ENCODE measurements at regions not wholly inside any gene's neighbourhood (a gene's known extent, or its start where the extent isn't known, plus 50 kb on each side); places are given as distances from the start of the nearest gene placed in this dataset.

DNA sequence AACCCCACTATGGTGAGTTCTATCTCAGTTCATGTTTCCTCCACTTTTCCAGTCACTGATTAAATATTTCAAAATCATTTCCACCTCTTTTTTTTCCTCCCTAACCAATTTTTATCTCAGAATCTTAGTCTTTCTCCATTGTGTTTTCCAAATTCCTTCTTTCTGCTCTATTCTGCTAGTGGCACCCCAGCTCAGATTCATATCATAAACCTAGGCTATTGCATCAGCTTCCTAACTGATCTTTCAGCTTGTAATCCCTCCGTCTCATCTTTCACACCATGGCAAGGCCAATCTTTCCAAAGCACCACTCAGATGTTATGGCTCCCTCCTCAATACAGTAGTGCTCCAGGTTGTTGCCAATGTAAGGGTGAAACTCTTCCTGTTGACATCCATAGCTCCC, 631.9 kb downstream of the PLPP3 start:
- no peak overlapping the region for H3K4me3 ChIP-seq (ENCODE audit: low read depth, low read length)
- POLR2A ChIA-PET: no interaction called here
- no peak for DNase-seq (ENCODE audit: low read depth, low spot score)
- no peaks in the 10 kb centered on the region for H3K9me3 ChIP-seq (ENCODE audit: control insufficient read depth, insufficient read depth, low read length)
- TF ChIP-seq, protein P1, sequence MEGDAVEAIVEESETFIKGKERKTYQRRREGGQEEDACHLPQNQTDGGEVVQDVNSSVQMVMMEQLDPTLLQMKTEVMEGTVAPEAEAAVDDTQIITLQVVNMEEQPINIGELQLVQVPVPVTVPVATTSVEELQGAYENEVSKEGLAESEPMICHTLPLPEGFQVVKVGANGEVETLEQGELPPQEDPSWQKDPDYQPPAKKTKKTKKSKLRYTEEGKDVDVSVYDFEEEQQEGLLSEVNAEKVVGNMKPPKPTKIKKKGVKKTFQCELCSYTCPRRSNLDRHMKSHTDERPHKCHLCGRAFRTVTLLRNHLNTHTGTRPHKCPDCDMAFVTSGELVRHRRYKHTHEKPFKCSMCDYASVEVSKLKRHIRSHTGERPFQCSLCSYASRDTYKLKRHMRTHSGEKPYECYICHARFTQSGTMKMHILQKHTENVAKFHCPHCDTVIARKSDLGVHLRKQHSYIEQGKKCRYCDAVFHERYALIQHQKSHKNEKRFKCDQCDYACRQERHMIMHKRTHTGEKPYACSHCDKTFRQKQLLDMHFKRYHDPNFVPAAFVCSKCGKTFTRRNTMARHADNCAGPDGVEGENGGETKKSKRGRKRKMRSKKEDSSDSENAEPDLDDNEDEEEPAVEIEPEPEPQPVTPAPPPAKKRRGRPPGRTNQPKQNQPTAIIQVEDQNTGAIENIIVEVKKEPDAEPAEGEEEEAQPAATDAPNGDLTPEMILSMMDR (IDR thresholded peaks at IDR 0.05; ENCODE audit: low read depth, low read length): no peak
- CTCF ChIA-PET: no interaction called here
- H3K27me3 ChIP-seq (ENCODE audit: control insufficient read depth, insufficient read depth, low read length): no peaks in the 10 kb centered on the region
- no peak overlapping the region for H3K27ac ChIP-seq (ENCODE audit: low read depth, low read length)

DNA sequence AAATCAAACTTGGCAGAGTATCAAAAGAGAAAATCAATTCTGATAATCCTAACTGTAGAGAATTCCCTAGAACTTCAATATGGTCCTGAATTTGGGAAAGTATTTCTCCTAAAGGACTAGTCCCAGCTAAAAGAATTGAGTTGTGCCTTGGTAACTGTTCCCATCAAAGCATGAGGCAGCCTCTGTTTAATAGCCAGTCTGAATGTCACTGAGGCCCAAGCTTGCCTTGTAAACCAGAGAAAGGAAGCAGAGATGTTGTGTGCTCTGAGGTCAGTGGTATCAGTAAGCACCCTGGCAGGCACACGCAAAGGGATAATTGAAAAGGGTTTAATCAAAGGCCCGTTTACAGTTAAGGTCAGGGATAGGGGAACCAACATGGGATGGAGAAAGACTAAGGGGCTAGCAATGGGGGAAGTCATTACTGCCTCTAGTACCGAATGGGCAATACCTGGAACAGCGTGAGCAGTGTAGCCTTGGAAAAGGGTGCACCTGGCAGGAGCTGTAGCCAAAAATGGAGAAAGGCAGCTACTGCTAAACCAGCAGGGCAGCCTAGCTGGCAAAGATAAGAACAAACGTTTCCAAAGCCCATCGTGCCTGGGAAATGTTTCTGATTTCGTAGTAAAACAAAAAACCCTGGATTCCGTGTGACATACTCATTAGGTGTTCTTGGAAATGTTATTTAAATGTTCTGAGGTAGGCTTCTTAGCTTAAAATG, 635.5 kb downstream of the PLPP3 start:
- TF ChIP-seq, protein P1 (IDR thresholded peaks at IDR 0.05; ENCODE audit: low read depth, low read length): no peak
- ChIA-PET POLR2A (no interaction called here), CTCF (no interaction called here)
- no peak overlapping the region for H3K4me3 ChIP-seq (ENCODE audit: low read depth, low read length)
- H3K9me3 ChIP-seq (ENCODE audit: control insufficient read depth, insufficient read depth, low read length): no peaks in the 10 kb centered on the region
- no peak for DNase-seq (ENCODE audit: low read depth, low spot score)
- H3K27me3 ChIP-seq (ENCODE audit: control insufficient read depth, insufficient read depth, low read length): no peaks in the 10 kb centered on the region
- H3K27ac ChIP-seq (ENCODE audit: low read depth, low read length): no peak overlapping the region

DNA sequence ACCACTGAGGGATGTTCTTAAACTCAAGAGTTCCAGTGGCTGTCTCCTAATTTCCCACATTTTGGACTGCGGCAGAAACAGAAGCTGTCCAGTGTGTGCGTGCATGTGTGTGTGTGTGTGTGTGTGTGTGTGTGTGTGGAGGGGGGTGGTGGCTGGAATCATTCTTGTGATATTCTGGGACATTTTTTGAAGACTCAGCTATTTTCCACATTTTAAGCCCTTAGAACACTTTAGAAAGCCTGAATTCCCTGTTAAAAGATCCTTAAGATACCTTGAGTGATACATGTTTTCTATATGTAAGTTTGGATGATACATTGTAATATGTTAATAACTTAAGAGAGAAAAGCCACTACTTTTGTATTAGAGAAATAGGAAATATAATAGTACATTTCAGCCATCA, 636.4 kb downstream of the PLPP3 start:
- POLR2A ChIA-PET: no interaction called here
- TF ChIP-seq, protein P1 (IDR thresholded peaks at IDR 0.05; ENCODE audit: low read depth, low read length): no peak
- CTCF ChIA-PET: interaction anchor here (0.6 kb wide), 1 partner anchor 420 kb away, joined by 3 read pairs; no protein-coding TSS in a partner anchor
- Histone ChIP-seq H3K27me3 (ENCODE audit: control insufficient read depth, insufficient read depth, low read length) (no peaks in the 10 kb centered on the region), H3K27ac (ENCODE audit: low read depth, low read length) (no peak overlapping the region), H3K4me3 (ENCODE audit: low read depth, low read length) (no peak overlapping the region), H3K9me3 (ENCODE audit: control insufficient read depth, insufficient read depth, low read length) (no peaks in the 10 kb centered on the region)
- DNase-seq (ENCODE audit: low read depth, low spot score): no peak

DNA sequence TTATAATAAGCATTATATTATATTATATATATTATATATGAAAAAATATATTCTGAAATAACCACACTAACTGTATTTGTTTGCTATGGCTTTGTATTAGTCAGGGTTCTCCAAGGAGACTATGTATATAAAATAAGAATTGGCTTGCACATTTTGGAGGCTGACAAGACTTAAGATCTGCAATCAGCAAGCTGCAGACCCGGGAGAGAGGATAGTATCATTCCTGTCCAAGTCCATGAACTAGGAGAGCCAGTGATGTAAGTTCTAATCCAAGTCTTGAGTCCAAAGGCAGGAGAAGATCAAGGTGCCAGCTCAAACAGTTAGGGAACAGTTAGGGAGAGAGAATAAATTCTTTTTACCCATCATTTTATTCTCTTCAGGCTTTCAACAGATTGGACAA, 639.5 kb downstream of the PLPP3 start:
- ChIA-PET POLR2A (no interaction called here), CTCF (no interaction called here)
- H3K4me3 ChIP-seq (ENCODE audit: low read depth, low read length): no peak overlapping the region
- H3K27ac ChIP-seq (ENCODE audit: low read depth, low read length): no peak overlapping the region
- no peaks in the 10 kb centered on the region for H3K9me3 ChIP-seq (ENCODE audit: control insufficient read depth, insufficient read depth, low read length)
- TF ChIP-seq, protein P1 (IDR thresholded peaks at IDR 0.05; ENCODE audit: low read depth, low read length): no peak
- no peak for DNase-seq (ENCODE audit: low read depth, low spot score)
- no peaks in the 10 kb centered on the region for H3K27me3 ChIP-seq (ENCODE audit: control insufficient read depth, insufficient read depth, low read length)

DNA sequence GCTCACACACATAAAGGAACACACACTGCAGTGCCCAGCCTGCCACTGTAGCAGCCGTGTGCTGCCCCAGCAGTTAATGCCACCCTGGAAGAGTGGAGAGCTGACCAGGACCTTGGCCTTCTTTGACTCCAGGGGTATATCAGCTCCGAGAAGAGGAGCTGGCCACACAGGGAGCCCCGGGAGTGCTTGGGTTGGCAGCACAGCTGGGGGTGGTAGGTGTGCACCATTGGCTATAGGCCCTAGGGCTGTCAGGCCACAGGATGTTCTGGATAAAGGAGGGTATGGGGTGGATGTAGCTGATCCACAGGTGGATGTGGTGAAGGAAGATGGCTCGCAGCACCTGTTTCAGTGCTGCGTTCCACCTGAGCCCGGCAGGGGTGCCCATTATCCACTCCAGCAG, 640.5 kb downstream of the PLPP3 start:
- POLR2A ChIA-PET: no interaction called here
- no peak overlapping the region for H3K27ac ChIP-seq (ENCODE audit: low read depth, low read length)
- CTCF ChIA-PET: no interaction called here
- no peaks in the 10 kb centered on the region for H3K27me3 ChIP-seq (ENCODE audit: control insufficient read depth, insufficient read depth, low read length)
- TF ChIP-seq, protein P1 (IDR thresholded peaks at IDR 0.05; ENCODE audit: low read depth, low read length): no peak
- no peak overlapping the region for H3K4me3 ChIP-seq (ENCODE audit: low read depth, low read length)
- no peak for DNase-seq (ENCODE audit: low read depth, low spot score)
- no peaks in the 10 kb centered on the region for H3K9me3 ChIP-seq (ENCODE audit: control insufficient read depth, insufficient read depth, low read length)
